HG02870 (cell line): ENCODE measurements at regions not wholly inside any gene's neighbourhood (a gene's known extent, or its start where the extent isn't known, plus 50 kb on each side); places are given as distances from the start of the nearest gene placed in this dataset.
"Not testable (repeated sequence)": the region's sequence is repeated elsewhere in the genome, so short reads cannot be mapped to it uniquely, and the experiment has no call there.

Source experiments
- ATAC-seq: cut with Tn5 transposase; IDR thresholded peaks from one replicate; pipeline ENCODE4 v1.9.1; 2021; ENCODE audit warnings: mild to moderate bottlenecking, moderate library complexity; ENCODE audit not compliant: unreplicated experiment

DNA sequence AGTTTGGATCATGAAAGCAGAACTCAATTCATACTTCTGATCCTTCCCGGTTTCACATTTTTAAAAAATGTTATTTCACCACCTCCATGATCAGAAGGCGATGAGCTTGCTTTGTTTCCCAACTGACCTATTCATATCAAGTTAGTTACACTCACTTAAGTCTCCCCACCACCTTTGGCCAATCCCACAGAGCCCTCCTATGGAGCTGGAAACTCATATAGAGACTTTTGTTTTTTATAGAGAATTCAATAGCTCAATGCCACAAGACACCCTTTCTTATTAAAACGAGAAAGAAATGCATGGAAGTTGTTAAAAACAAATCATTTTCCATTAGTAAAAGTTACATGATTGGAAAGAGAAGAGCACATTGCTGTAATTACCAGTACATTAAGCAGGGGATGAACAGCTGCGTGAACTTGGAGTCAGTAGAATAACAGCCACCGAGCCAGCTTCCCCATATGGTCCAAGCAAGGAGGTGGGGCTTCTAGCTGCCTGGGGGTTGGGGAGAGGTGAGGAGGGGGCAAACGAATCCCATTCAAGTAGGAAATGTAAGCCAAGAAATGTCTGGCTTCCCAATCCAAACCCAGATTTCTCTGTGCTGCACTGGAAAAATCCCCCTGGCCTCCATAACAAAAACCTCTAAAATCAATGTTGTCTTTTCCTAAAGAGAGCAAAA lies 614.5 kb downstream of the IRS1 start:
- no peak for ATAC-seq

DNA sequence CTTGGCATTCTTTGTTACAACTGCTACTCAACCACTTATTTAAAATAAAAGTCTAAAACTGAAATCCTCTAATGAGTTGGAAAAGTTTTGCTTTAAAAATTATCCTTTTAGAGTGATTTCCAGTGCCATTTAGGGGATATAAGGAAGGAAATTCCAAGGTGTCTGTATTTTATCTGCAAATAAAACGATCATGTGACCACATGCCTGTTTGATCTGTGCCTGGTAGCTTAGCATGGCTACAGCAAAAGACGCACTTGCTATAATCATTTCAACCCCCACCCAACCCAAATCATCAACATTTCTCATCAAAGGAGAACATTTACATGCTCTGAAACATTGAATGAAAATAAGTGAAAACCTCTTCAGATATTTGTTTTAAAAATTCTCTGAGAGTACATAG lies 615.1 kb downstream of the IRS1 start:
- ATAC-seq, result no peak

DNA sequence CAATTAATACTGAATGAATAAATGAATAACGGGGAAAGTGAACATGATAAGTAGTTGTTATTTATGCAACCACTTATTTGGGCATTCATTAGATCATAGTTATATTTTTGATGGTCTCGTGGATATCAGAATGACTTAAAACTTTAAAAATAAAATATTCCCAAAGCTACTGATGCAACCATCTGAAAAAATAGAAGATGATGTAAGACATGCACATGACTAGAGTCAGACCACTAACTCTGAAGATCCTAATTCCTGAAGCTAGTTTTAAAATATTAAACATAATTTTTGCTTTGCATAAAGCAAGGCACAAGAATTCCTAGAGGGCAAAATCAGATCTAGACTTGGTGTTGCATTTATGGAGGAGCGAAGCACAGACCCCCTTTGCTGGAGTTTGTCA lies 616.1 kb downstream of the IRS1 start:
- ATAC-seq, result no peak

DNA sequence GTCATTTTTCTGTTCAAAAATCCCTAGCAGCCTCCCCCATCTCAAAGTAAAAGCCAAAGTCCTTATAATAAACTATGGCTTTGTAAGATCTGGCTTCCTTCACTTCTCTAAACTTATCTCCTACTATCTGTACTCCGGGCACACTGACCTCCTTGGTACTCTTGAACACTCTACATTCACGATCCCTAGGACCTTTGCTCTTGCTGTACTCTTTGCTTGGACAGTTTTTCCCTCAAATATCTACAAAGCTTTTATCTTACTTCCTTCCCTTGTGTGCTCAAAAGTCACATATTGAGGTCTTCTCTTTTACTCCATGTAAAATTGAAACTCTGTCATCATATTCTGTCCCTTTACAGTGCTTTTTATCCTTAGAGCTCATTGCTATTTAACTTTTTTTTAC lies 616.6 kb downstream of the IRS1 start:
- ATAC-seq, result no peak

DNA sequence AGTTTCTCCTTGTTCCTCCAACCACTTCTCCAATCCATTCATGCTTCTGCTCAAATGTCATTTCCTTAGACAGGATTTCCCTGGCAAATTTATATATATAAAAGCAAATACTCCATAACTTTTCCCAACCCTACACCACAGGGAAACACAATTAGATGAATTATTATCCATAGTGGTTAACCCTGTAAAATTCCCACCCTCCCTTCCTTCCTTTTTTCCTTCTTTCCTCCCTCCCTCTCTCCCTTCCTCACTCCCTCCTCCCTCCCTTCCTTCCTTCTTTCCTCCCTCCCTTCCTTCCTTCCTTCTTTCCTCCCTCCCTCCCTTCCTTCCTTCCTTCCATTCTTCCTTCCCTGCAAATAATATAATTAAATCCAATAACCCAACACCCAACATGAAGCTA lies 617.7 kb downstream of the IRS1 start:
- no peak for ATAC-seq

DNA sequence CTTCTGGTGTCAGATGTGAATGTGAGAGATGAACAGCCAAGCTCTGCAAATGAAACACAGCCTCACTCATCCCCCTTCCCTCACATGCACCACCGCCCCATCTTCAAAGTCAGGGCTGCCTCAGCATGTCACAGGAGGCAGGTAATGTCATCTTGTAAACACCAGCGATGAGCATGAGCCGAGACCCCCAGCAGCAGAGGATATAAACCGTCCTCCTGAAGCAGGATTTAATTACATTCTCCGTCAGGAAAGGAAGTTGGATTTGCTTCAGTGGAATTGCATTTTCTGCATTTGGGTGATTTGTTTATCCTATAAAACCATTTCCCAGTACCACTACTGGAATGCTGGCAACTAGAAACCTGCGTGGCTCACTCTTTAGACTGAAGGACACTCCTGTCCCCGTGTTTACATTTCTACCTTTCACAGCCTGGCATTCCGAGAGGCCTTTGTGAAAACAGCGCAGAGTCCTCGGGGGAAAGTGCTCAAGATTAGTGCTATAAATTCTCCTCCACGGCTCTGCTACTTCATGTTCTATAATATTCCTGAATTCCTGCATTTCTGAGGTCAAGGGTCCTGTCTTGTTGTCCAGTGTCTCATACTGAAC lies 619.2 kb downstream of the IRS1 start:
- no peak for ATAC-seq

DNA sequence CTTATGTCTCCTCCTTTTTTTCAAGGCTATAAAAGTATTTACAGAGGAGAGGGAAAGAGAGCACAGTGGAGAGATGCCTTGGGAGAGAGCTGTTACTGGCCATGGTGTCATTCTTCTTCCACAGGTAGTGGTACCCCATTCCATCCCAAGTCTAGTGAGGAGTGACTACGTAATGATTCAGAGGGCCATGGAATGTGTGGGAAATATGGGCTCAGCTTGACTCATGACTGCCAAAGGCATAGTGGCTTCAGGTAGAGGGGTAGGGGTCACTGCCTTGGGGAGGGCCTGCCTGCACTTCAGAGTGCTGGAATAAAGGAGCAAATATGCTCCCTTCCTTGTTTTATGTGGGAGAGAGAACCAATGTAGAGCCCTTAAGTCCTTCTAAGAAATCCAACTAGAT lies 620.6 kb downstream of the IRS1 start:
- no peak for ATAC-seq

DNA sequence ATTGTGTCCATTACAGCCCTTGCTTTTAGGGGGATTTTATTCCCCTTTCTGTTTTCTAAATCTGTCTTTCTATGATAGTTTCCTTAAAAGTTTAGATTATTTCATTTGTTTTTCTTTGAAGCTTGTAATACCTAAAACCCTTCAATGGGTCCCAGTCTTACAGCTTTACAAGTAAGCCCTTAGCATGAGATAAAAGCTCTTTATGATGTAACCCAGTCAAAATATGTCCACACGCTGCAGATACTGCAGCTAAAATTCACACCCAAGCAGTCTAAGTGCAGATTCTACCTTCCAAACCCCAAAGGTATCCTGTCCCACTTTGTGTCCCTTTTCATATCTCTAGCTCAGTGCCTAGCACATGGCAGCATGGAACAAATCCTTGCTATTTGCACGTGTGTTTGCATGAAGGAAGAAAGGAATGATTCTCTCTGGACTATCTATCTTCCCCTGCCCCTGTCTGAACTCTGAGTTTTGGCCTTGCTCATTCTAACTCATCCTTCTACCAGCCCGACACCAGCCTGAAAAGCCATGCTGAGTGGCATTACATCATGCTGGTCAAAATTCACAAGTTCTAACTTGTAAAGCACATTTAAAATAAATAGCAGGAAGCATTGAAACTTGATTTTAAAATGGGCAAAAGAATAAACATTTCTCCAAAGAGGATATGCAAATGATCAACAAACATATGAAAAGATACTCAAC lies 623.2 kb downstream of the IRS1 start:
- ATAC-seq, result no peak

DNA sequence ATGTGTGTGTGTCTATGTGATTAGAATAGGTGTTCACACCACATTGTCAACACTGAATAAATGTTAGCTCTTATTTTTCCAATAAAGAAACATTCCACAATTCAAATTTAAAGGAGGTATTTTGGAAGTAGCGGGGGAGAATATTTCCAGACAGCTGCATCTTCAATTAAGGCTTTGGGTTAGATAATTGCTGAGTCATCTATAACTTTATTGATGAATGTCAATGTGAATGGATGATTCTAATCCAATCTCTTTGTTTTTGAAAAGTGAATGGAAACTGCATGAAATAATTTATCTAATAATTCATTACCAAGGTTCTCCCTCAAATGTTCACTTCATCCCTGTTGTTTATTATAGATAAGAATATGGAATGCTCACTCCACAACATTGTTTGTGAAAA lies 625.2 kb downstream of the IRS1 start:
- ATAC-seq, result no peak

DNA sequence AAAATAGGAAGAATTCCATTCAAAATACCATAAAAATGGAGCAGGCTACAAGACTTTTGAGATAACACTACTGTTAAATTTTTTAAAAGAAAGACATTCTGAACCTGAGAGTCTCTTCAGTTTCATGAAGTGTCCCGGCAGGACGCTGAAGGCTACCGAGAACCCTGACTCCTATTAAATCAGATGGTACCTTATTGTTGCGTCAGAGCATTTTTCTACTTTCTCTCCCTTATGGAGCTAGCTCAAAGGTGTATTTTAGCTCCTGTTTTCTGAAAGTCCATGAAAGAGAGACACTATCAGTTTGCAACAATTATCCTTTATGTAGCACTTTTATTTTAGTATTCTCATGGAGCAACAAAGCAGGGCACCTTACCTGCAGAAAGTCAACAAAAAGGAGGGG lies 626.7 kb downstream of the IRS1 start:
- ATAC-seq, result no peak

DNA sequence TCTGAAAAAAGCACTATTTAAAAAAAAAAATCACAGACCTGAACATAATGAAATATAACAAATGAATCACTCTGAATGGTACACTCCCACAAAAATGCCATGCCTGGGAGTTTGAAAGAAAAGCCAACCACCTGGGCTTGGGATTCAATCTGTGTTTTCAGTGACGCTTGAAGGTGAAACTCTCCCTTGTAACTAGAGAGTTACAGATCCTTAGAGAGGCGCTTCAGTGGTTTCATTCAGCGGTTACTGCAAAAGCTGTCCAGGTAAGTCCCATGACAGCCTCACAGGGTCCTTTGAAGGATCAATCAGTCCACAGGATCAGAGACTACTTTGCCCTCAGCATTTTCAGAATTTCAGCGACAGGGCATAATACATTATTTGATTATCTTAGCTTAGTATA lies 627.3 kb downstream of the IRS1 start:
- ATAC-seq, result no peak

DNA sequence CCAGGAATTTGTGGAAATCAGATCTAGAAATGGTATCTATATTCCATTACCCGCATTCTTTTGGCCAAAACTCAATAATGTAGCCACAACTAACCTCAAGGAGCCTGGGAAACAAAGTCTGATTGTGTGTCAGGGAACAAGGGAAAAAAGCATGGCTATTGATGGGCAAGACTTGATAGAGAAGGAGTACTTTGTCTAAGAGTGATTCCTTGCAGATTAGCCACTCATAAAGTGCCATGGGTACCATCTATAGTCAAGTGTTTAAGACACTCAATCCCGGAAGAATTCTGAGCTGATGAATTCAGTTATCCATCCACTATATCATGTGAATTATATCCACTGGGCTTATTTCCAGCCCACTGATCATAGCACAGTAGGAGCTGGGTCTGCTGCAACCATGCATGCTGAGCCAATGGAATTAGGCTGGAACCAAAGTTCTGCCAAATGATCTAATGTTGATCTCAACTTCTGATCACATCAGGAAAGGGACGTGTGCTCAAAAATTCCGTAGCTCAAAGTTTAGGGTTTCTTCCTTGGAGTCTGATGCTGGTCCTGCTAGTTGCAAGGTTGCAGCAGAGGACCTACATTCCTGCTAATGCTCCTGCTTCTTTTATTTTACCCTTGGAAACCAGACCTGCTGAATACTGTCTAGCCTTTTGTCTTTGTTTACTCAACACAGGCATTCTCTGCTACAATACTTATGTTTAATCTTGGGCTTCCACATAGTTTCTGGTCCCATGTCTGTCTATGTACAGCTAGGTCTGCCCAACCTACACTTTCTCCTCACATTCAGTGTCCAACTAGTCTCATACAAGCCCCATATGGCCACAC lies 629.7 kb downstream of the IRS1 start:
- ATAC-seq, result no peak

DNA sequence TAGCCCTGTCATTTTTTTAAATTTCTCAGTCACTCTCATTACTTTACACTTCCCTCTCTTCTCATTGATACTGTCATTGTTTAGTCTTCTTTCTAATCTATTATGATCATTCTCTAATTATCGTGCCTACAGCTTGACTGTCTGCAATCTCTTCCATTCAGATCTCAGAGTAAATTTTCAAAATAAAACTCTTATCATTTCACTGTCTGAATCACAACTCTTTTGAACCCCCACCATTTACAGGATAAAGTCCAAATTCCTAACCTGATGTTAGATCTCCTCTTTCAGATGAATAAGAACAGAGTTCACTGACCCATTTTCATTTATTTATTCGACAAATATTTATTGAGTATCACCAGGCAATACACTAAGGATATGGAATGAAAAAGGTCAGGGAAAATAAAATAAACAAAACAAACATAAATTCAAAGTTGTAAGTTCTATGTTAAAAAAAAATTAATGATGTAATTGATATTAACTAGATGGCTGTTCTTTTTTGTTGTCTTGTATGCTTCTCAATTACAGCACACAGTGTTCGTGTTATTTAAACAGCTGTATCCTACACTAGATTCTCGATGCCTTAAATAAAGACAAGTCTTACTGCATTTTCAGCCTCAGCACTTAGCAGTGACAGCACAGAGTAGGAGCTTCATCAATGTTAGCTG lies 631.0 kb downstream of the IRS1 start:
- ATAC-seq, result no peak

DNA sequence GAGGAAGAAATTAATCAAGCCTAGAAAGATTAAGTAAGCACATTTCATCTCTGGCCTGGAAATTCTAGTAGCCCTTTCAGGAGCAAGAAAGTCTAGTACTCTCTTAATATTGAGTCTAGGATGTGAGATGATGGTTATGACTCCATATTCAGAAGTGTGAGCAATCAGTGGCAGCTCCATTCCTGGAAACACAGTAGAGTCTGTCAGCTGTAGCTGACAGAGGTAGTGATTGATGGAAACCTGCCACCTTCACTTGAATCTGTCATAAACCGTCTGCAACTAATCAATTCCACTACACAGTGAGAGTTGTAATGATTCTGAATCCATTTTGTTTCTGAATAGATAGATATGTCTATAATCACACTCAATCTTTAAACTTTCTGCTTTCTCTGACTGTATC lies 635.1 kb downstream of the IRS1 start:
- no peak for ATAC-seq

DNA sequence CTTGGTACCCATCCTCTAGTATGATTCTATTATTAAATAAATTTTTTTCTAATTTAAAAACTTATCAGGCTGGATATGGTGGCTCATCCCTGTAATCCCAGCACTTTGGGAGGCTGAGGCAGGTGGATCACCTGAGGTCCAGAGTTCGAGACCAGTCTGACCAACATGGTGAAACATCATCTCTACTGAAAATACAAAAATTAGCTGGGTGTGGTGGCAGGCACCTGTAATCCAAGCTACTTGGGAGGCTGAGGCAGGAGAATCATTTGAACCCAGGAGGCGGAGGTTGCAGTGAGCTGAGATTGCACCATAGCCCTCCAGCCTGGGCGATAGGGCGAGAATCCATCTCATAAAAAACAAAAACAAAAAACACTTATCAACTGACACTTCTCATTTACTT lies 639.0 kb downstream of the IRS1 start:
- not testable (repeated sequence) for ATAC-seq

DNA sequence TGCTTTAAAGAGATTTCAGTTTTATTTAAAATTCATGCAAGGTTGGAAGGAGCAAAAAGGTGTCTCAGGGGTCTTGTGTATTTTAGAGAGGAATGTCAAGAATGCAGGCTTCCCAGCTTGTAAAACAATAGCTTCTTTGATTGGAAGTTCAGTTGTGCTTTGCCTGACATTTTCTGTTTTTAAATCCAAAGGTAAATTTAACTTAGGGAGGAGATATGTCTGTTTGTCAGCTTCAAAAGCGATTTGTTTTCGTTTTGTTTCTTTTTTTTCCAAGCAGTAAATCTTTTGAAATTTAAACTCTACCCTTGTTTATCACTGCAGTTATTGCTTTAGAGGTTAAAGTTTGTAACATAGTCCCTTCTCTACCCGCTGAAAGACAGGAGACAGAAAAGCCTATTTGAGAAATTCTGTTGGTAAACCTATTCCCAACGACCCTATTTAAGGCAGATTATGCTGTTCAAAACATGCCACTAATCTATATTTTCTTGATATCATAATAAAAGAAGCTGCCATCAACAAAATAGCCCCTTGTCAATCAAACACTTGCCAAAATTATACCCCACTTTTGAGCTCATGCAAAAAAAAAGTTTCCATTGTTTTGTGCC lies 639.6 kb downstream of the IRS1 start:
- ATAC-seq, result no peak

DNA sequence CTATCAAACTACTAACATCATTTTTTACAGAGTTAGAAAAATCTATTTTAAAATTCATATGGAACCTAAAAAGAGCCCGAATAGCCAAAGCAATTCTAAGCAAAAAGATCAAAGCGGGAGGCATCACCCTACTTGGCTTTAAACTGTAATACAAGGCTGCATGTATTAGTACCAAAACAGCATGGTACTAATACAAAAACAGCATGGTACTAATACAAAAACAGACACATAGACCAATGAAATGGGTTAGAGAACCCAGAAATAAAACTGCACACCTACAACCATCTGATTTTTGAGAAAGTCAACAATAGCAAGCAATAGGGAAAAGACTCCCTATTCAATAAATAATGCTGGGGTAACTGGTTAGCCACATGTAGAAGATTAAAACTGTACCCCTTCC lies 640.7 kb downstream of the IRS1 start:
- no peak for ATAC-seq

DNA sequence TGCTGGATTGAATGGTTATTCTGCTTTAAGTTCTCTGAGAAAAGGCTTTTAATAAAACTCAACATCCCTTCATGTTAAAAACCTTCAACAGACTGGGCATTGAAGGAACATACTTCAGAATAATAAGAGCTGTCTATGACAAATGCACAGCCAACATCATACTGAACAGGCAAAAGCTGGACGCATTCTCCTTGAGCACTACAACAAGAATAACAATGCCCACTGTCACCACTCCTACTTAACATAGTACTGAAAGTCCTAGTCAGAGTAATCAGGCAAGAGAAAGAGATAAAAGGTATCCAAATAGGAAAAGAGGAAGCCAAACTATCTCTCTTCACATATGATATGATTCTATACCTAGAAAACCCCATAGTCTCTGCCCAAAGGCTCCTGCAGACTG lies 641.4 kb downstream of the IRS1 start:
- no peak for ATAC-seq

DNA sequence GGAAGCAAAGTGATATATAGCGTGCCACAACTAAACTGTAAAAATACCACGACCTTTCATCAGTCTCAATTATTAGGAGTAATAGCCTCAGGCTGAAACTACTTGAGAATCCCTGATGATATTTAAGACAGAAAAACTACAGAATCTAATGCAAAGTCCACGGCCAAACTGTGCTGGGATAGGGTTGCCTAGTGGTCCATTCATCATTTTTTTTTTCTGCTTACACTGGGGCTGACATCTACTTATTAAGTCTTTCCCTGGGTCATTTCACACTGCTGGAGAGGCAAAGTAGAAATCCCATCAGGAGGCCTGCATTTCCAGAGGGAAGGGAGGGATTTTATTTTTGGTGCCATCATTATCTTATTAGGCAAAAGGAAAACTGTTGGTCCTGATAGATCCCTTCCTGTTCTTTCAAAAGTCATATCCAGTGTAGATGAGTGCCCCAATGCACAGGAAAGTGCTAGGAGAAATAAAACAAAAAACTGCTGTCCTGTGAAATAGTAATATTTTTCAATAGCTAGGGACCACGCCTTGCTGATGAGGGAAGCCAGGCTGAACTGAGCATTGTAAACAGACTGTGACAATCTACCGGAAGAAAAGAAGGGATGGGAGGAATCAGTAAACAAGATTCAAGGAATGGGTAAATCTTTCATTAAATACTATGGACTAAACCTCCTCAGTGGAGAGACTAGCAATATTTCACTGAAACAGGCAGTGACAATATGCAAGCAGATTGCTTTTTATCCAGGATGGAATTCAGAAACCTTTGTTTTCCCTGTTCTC lies 644.3 kb downstream of the IRS1 start:
- no peak for ATAC-seq

DNA sequence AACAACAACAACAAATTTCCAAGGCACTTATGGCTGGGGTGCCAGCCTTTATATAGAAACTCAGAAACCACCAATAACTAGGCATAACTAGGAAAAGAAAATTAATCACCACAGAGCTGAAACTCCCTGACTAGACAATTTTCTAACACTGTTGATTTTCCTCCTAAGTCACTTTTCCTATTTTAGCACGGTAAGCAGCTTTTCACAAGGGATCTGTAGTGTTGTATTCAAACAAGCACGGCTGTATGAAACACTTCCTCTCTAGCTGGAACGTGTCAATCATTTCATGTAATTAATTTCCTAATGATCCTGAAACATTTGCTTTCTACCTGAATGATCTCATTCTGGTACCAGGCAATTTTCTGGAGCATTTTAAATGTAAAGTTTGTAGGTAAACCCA lies 645.0 kb downstream of the IRS1 start:
- no peak for ATAC-seq
